GM18858 (cell line): ENCODE measurements at regions not wholly inside any gene's neighbourhood (a gene's known extent, or its start where the extent isn't known, plus 50 kb on each side); places are given as distances from the start of the nearest gene placed in this dataset.

Source experiments
- ATAC-seq: cut with Tn5 transposase; IDR thresholded peaks from one replicate; pipeline ENCODE4 v1.9.1; 2021; ENCODE audit not compliant: unreplicated experiment

- ATAC-seq, result no peak
These were observed 218.9 kb downstream of the NXNL2 start for GRCh38 chr9:88753691-88754367.

GRCh38 chr9:88754452-88754851 lies 219.5 kb downstream of the NXNL2 start:
- ATAC-seq, result no peak

GRCh38 chr9:88754886-88755285 lies 219.9 kb downstream of the NXNL2 start:
- ATAC-seq, result no peak

- no peak for ATAC-seq
These were observed 222.5 kb downstream of the NXNL2 start for GRCh38 chr9:88757406-88758010.

GRCh38 chr9:88759364-88759763 lies 224.4 kb downstream of the NXNL2 start:
- ATAC-seq, result no peak

- ATAC-seq, result no peak
These were observed 224.3 kb upstream of the S1PR3 start for GRCh38 chr9:88766778-88767503.

GRCh38 chr9:88767504-88767790 lies 223.8 kb upstream of the S1PR3 start:
- no peak for ATAC-seq

- ATAC-seq, result no peak
These were observed 218.7 kb upstream of the S1PR3 start for GRCh38 chr9:88772575-88772974.

GRCh38 chr9:88773126-88773525 lies 218.1 kb upstream of the S1PR3 start:
- ATAC-seq, result no peak

GRCh38 chr9:88773627-88774244 lies 217.5 kb upstream of the S1PR3 start:
- no peak for ATAC-seq

GRCh38 chr9:88775037-88775471 lies 216.2 kb upstream of the S1PR3 start:
- ATAC-seq, result no peak

- no peak for ATAC-seq
These were observed 215.7 kb upstream of the S1PR3 start for GRCh38 chr9:88775559-88775958.

GRCh38 chr9:88775966-88776365 lies 215.3 kb upstream of the S1PR3 start:
- no peak for ATAC-seq

- no peak for ATAC-seq
These were observed 214.4 kb upstream of the S1PR3 start for GRCh38 chr9:88776717-88777497.

- no peak for ATAC-seq
These were observed 213.6 kb upstream of the S1PR3 start for GRCh38 chr9:88777498-88778312.

- no peak for ATAC-seq
These were observed 209.5 kb upstream of the S1PR3 start for GRCh38 chr9:88781628-88782391.

GRCh38 chr9:88782931-88783710 lies 208.1 kb upstream of the S1PR3 start:
- no peak for ATAC-seq

GRCh38 chr9:88783711-88784083 lies 207.6 kb upstream of the S1PR3 start:
- no peak for ATAC-seq

GRCh38 chr9:88784960-88785359 lies 206.3 kb upstream of the S1PR3 start:
- no peak for ATAC-seq
